Right atrium auricular region (tissue), 2 donors: ENCODE measurements at regions not wholly inside any gene's neighbourhood (a gene's known extent, or its start where the extent isn't known, plus 50 kb on each side); places are given as distances from the start of the nearest gene placed in this dataset.

Experiments
- DNase-seq: peaks from one replicate; pipeline ENCODE4 v3.0.0-alpha.2; 2019; ENCODE audit warnings: low spot score
- H3K27ac ChIP-seq, 2 donors: fragments of 200-600 bp; sonication (generic); 1 replicate in 1 of 2; 2 replicates in 1 of 2; pipeline ENCODE4 v1.5.1; 2016 to 2019
- H3K27me3 ChIP-seq, 2 donors: fragments of 200-600 bp; sonication (generic); one replicate each; pipeline versions ENCODE4 v1.5.1 to v1.6.0; 2017 to 2019
- H3K36me3 ChIP-seq: fragments of 200-600 bp; sonication (generic); one replicate; pipeline ENCODE4 v1.5.1; 2016
- H3K4me1 ChIP-seq, 2 donors: fragments of 200-600 bp; sonication (generic); one replicate each; pipeline versions ENCODE4 v1.5.1 to v1.6.0; 2017 to 2019
- H3K4me3 ChIP-seq, 2 donors: fragments of 200-600 bp; sonication (generic); 1 replicate in 1 of 2; 2 replicates in 1 of 2; pipeline ENCODE4 v1.5.1; 2017 to 2019; ENCODE audit warnings: mild to moderate bottlenecking in 1 of 2, moderate library complexity in 1 of 2
- H3K9me3 ChIP-seq, 2 donors: fragments of 200-600 bp; sonication (generic); one replicate each; pipeline ENCODE4 v1.5.1; 2019
- TF ChIP-seq, protein P1 (sequence below), 2 donors: fragments of 200-600 bp; sonication (generic); IDR thresholded peaks; one replicate each; pipeline ENCODE4 v1.5.1; 2019; ENCODE audit warnings: antibody characterized with exemption in 2 of 2

DNA sequence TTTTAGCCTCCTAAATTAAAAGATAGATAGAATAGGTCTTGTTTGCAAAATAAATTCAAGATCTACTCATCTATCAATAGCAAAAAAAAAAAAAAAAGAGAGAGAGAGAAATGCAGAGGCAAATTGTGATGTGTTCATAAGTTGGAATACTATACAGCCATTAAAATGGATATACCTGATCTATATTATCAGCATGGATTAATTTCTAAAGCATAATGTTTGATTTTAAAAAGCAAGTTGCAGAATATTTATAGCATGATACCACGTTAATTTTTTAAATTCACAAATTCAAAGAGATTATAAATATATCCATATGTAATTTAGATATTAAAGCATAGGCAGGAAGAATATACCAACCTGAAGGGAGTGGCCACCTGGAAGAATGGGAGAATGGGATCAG is 114.9 kb upstream of the PTPRT start:
- no peaks in the 10 kb centered on the region for H3K36me3 ChIP-seq
- DNase-seq: no peak
- no peaks in the 10 kb centered on the region for H3K4me1 ChIP-seq
- no peak overlapping the region for H3K27ac ChIP-seq
- TF ChIP-seq, protein P1, sequence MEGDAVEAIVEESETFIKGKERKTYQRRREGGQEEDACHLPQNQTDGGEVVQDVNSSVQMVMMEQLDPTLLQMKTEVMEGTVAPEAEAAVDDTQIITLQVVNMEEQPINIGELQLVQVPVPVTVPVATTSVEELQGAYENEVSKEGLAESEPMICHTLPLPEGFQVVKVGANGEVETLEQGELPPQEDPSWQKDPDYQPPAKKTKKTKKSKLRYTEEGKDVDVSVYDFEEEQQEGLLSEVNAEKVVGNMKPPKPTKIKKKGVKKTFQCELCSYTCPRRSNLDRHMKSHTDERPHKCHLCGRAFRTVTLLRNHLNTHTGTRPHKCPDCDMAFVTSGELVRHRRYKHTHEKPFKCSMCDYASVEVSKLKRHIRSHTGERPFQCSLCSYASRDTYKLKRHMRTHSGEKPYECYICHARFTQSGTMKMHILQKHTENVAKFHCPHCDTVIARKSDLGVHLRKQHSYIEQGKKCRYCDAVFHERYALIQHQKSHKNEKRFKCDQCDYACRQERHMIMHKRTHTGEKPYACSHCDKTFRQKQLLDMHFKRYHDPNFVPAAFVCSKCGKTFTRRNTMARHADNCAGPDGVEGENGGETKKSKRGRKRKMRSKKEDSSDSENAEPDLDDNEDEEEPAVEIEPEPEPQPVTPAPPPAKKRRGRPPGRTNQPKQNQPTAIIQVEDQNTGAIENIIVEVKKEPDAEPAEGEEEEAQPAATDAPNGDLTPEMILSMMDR (IDR thresholded peaks at IDR 0.05): no peak
- no peaks in the 10 kb centered on the region for H3K9me3 ChIP-seq
- no peak overlapping the region for H3K4me3 ChIP-seq
- no peaks in the 10 kb centered on the region for H3K27me3 ChIP-seq

DNA sequence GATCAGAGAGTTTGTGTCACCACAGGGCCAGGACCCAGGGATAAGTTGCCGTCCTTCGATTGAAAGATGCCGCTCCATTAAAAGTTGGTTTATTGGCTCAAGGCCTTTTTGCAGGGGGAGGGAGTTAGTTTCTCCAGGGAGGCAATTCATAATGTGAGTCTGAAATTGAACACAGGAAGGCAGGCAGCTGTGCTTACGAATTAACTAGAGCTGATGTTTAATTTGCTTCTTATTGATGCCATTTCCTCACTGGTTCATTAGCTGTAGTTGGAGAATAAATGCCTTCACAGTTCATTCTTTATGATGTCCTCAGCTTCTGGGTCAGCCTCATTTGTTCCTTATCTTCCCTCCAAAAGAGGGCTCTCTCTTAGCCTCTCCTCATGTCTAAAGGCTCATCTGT is 113.2 kb upstream of the PTPRT start:
- TF ChIP-seq, protein P1 (IDR thresholded peaks at IDR 0.05): no peak
- no peaks in the 10 kb centered on the region for H3K4me1 ChIP-seq
- no peak overlapping the region for H3K27ac ChIP-seq
- no peaks in the 10 kb centered on the region for H3K36me3 ChIP-seq
- DNase-seq: no peak
- H3K27me3 ChIP-seq: no peaks in the 10 kb centered on the region
- no peak overlapping the region for H3K4me3 ChIP-seq
- H3K9me3 ChIP-seq: no peaks in the 10 kb centered on the region

DNA sequence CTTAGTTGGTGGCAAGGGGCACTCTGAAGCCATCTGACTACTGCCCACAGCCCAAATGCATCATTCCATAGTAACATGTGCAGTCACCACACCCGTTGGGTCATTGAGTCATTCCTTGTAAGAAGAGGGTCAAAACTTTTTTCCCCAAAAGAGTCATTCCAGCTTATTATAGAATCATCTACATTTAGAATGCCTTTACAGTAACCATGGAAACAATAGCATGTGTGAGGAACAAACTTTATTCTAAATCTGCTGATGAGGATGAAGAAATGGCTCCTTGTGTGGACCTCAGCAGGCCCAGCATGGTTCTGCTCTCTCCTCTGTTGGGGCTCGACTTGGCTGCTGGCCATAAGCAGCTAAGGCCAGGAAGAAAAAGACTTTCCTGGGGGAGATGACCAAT is 111.2 kb upstream of the PTPRT start:
- TF ChIP-seq, protein P1 (IDR thresholded peaks at IDR 0.05): no peak
- no peaks in the 10 kb centered on the region for H3K27me3 ChIP-seq
- H3K4me1 ChIP-seq: no peaks in the 10 kb centered on the region
- DNase-seq: no peak
- no peak overlapping the region for H3K4me3 ChIP-seq
- no peak overlapping the region for H3K27ac ChIP-seq
- peaks cover 0 to 8% of the 10 kb centered on the region in 2 donors for H3K9me3 ChIP-seq
- no peaks in the 10 kb centered on the region for H3K36me3 ChIP-seq

DNA sequence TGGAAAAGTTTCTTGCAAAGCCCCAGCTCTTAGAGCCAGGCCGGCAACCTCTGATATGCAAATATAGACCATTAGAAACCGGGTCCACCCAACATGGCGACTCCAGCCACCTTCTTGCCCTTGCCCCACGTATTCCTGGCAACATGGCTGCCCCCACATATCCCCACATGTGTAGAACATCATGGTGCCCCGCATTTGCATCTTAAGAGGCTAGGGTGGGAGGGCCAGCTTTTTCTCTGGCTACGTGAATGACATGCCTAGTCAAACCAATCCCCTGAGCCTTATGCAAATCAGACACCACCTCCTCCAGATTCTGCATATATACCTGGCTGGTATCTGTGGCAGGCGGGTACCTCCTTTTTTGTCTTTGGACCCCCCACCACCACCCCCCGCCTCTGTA is 106.1 kb upstream of the PTPRT start:
- no peaks in the 10 kb centered on the region for H3K27me3 ChIP-seq
- H3K4me3 ChIP-seq: no peak overlapping the region
- peaks cover 0 to 8% of the 10 kb centered on the region in 2 donors for H3K9me3 ChIP-seq
- no peak for DNase-seq
- H3K36me3 ChIP-seq: no peaks in the 10 kb centered on the region
- no peak overlapping the region for H3K27ac ChIP-seq
- no peaks in the 10 kb centered on the region for H3K4me1 ChIP-seq
- TF ChIP-seq, protein P1 (IDR thresholded peaks at IDR 0.05): no peak

DNA sequence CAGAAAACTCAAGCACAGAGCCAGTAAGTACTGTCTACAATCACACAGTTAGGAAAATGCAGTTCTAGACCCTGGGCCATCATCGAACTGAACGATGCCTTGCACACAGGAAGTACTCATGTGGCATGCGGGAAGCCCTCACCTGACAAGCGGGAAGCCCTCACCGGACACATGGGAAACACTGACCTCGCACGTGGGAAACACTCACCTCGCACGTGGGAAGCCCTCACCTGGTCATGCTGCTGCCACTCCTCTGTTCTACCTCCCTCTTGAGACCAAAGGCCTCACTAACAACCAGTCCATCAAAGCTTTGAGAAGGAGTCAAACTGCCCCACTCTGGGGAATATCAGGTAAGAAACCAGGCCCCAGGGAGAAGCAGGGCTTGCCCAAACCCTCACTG is 105.6 kb upstream of the PTPRT start:
- H3K4me1 ChIP-seq: no peaks in the 10 kb centered on the region
- no peak overlapping the region for H3K4me3 ChIP-seq
- H3K27ac ChIP-seq: no peak overlapping the region
- H3K36me3 ChIP-seq: no peaks in the 10 kb centered on the region
- DNase-seq: no peak
- peaks cover 0 to 8% of the 10 kb centered on the region in 2 donors for H3K9me3 ChIP-seq
- no peaks in the 10 kb centered on the region for H3K27me3 ChIP-seq
- TF ChIP-seq, protein P1 (IDR thresholded peaks at IDR 0.05): no peak

DNA sequence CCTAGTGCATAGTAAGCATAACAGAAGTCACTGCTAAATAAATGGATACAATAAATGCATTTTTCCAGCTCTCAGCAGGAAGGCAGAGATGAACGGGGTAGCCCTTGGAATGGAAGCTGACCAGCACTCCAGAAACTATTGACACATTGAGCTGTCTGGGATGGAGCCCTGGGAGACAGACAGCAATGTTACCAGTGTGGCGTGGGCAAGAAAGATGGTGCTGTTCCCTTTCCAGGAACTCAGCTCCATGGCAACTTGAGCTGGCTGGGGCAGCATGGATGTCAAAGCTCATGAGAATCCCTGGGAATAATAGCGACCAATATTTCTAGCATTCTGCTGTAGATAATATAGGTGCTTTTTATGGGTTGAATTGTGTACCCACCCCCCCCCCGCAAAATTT is 104.3 kb upstream of the PTPRT start:
- TF ChIP-seq, protein P1 (IDR thresholded peaks at IDR 0.05): no peak
- DNase-seq: no peak

More for the DNA sequence above, 104.3 kb upstream of the PTPRT start:
- Histone ChIP-seq H3K9me3 (peaks cover 0 to 8% of the 10 kb centered on the region in 2 donors), H3K27me3 (no peaks in the 10 kb centered on the region), H3K4me3 (no peak overlapping the region), H3K4me1 (no peaks in the 10 kb centered on the region), H3K27ac (no peak overlapping the region), H3K36me3 (no peaks in the 10 kb centered on the region)
